ENCODE measurements at regions not wholly inside any gene's neighbourhood (a gene's known extent, or its start where the extent isn't known, plus 50 kb on each side); places are given as distances from the start of the nearest gene placed in this dataset.

GRCh38 chrX:114097866-114098265 lies 486.0 kb upstream of the HTR2C start:
- H4K20me1 ChIP-seq (ENCODE audit: low read depth, low read length): no peaks in the 10 kb centered on the region
- H3K4me3 ChIP-seq (ENCODE audit: insufficient read depth, low read length, poor library complexity, severe bottlenecking): no peak overlapping the region
- no peak overlapping the region for H2AFZ ChIP-seq (ENCODE audit: low read depth, low read length, severe bottlenecking)
- no peaks in the 10 kb centered on the region for H3K79me2 ChIP-seq (ENCODE audit: insufficient read depth, low read length)
- no peaks in the 10 kb centered on the region for H3F3A ChIP-seq (ENCODE audit: insufficient read depth)
- no peaks in the 10 kb centered on the region for H3K36me3 ChIP-seq (ENCODE audit: low read length)
- H3K9me3 ChIP-seq (ENCODE audit: insufficient read depth, low read length): no peaks in the 10 kb centered on the region
- TF ChIP-seq CTCF (IDR thresholded peaks at IDR 0.05; ENCODE audit: insufficient read depth, low read length, poor library complexity, severe bottlenecking) (no peak), EZH2phosphoT487 (conservative IDR thresholded peaks at IDR 0.05; ENCODE audit: low read length) (no peak)
- no peaks in the 10 kb centered on the region for H3K27me3 ChIP-seq (ENCODE audit: low read length)
- H3K4me2 ChIP-seq (ENCODE audit: low read depth, low read length, poor library complexity, severe bottlenecking): no peak overlapping the region
- H3K27ac ChIP-seq (ENCODE audit: low read depth, low read length): no peak overlapping the region
- no peak overlapping the region for H3K9ac ChIP-seq (ENCODE audit: low read length)
- no peaks in the 10 kb centered on the region for H3K9me2 ChIP-seq (replicated peaks; ENCODE audit: insufficient read depth, low read length)

GRCh38 chrX:114097427-114097826 lies 486.5 kb upstream of the HTR2C start:
- no peak overlapping the region for H3K9ac ChIP-seq (ENCODE audit: low read length)
- no peak overlapping the region for H3K27ac ChIP-seq (ENCODE audit: low read depth, low read length)
- H3K4me2 ChIP-seq (ENCODE audit: low read depth, low read length, poor library complexity, severe bottlenecking): no peak overlapping the region
- no peaks in the 10 kb centered on the region for H3K36me3 ChIP-seq (ENCODE audit: low read length)
- H3F3A ChIP-seq (ENCODE audit: insufficient read depth): no peaks in the 10 kb centered on the region
- H3K27me3 ChIP-seq (ENCODE audit: low read length): no peaks in the 10 kb centered on the region
- no peak overlapping the region for H2AFZ ChIP-seq (ENCODE audit: low read depth, low read length, severe bottlenecking)
- H3K4me3 ChIP-seq (ENCODE audit: insufficient read depth, low read length, poor library complexity, severe bottlenecking): no peak overlapping the region
- H3K79me2 ChIP-seq (ENCODE audit: insufficient read depth, low read length): no peaks in the 10 kb centered on the region
- H3K9me3 ChIP-seq (ENCODE audit: insufficient read depth, low read length): no peaks in the 10 kb centered on the region
- no peaks in the 10 kb centered on the region for H4K20me1 ChIP-seq (ENCODE audit: low read depth, low read length)
- H3K9me2 ChIP-seq (replicated peaks; ENCODE audit: insufficient read depth, low read length): no peaks in the 10 kb centered on the region
- TF ChIP-seq CTCF (IDR thresholded peaks at IDR 0.05; ENCODE audit: insufficient read depth, low read length, poor library complexity, severe bottlenecking): no peak
- no peak for TF ChIP-seq EZH2phosphoT487 (conservative IDR thresholded peaks at IDR 0.05; ENCODE audit: low read length)

- H2AFZ ChIP-seq (ENCODE audit: low read depth, low read length, severe bottlenecking): no peak overlapping the region
- H3K27ac ChIP-seq (ENCODE audit: low read depth, low read length): no peak overlapping the region
- no peak overlapping the region for H3K9ac ChIP-seq (ENCODE audit: low read length)
- H3K27me3 ChIP-seq (ENCODE audit: low read length): no peaks in the 10 kb centered on the region
- no peaks in the 10 kb centered on the region for H3F3A ChIP-seq (ENCODE audit: insufficient read depth)
- no peaks in the 10 kb centered on the region for H3K9me2 ChIP-seq (replicated peaks; ENCODE audit: insufficient read depth, low read length)
- H3K79me2 ChIP-seq (ENCODE audit: insufficient read depth, low read length): no peaks in the 10 kb centered on the region
- no peaks in the 10 kb centered on the region for H3K36me3 ChIP-seq (ENCODE audit: low read length)
- H3K4me3 ChIP-seq (ENCODE audit: insufficient read depth, low read length, poor library complexity, severe bottlenecking): no peak overlapping the region
- H3K4me2 ChIP-seq (ENCODE audit: low read depth, low read length, poor library complexity, severe bottlenecking): no peak overlapping the region
- TF ChIP-seq EZH2phosphoT487 (conservative IDR thresholded peaks at IDR 0.05; ENCODE audit: low read length) (no peak), CTCF (IDR thresholded peaks at IDR 0.05; ENCODE audit: insufficient read depth, low read length, poor library complexity, severe bottlenecking) (no peak)
- no peaks in the 10 kb centered on the region for H4K20me1 ChIP-seq (ENCODE audit: low read depth, low read length)
- H3K9me3 ChIP-seq (ENCODE audit: insufficient read depth, low read length): no peaks in the 10 kb centered on the region
Observed at GRCh38 chrX:114095789-114096188, 488.1 kb upstream of the HTR2C start.
